Large intestine (tissue), 3 donors: ENCODE measurements at regions not wholly inside any gene's neighbourhood (a gene's known extent, or its start where the extent isn't known, plus 50 kb on each side); places are given as distances from the start of the nearest gene placed in this dataset.
A peak's percentile ranks its signal among the peaks of the same experiment; 100 is the strongest.

Experiments used
- DNase-seq, 2 donors: peaks; one replicate each; pipeline versions ENCODE4 v3.0.0 to v3.0.0-alpha.2; 2013
- H3K27ac ChIP-seq: one replicate; pipeline ENCODE4 v1.5.1; 2013; ENCODE audit warnings: low read length
- H3K27me3 ChIP-seq: 2 replicates; pipeline ENCODE4 v1.6.1; 2013; ENCODE audit warnings: low read length; ENCODE audit not compliant: control insufficient read depth, insufficient read depth
- H3K36me3 ChIP-seq: 2 replicates; pipeline ENCODE4 v1.6.1; 2013; ENCODE audit warnings: low read length; ENCODE audit not compliant: control insufficient read depth, insufficient read depth
- H3K4me1 ChIP-seq: one replicate; pipeline ENCODE4 v1.6.1; 2013; ENCODE audit warnings: low read length; ENCODE audit not compliant: control insufficient read depth, insufficient read depth
- H3K4me3 ChIP-seq: one replicate; pipeline ENCODE4 v1.5.1; 2013; ENCODE audit warnings: low read length
- H3K9me3 ChIP-seq: one replicate; pipeline ENCODE4 v1.6.1; 2013; ENCODE audit warnings: mild to moderate bottlenecking, low read depth, low read length, moderate library complexity; ENCODE audit not compliant: control insufficient read depth
- WGBS: methylation state at CpG from one replicate; pipeline ENCODE4 v1.1.5; 2013; ENCODE audit warnings: low lambda C conversion rate; ENCODE audit not compliant: insufficient coverage; 5-methylcytosine and 5-hydroxymethylcytosine counted together

GRCh38 chr1:81308191-81308590 is 492.5 kb upstream of the ADGRL2 start:
- Histone ChIP-seq H3K36me3 (no peaks in the 10 kb centered on the region), H3K27me3 (no peaks in the 10 kb centered on the region), H3K27ac (peak overlapping the region; percentile 41), H3K4me3 (peak overlapping the region; percentile 77), H3K9me3 (no peaks in the 10 kb centered on the region), H3K4me1 (no peaks in the 10 kb centered on the region)
- DNase-seq: peak; percentile 3 to 53
- 0% methylated on average over 1 of the region's 6 CpGs for WGBS

GRCh38 chr1:81307786-81308185 is 492.9 kb upstream of the ADGRL2 start:
- DNase-seq: peak in 1 of 2 donors; percentile 52
- WGBS: 19% methylated on average over 3 of the region's 5 CpGs
- no peaks in the 10 kb centered on the region for H3K9me3 ChIP-seq
- H3K27me3 ChIP-seq: no peaks in the 10 kb centered on the region
- no peaks in the 10 kb centered on the region for H3K36me3 ChIP-seq
- H3K4me1 ChIP-seq: no peaks in the 10 kb centered on the region
- peak overlapping the region; percentile 41 for H3K27ac ChIP-seq
- peak overlapping the region; percentile 77 for H3K4me3 ChIP-seq

- H3K27me3 ChIP-seq: no peaks in the 10 kb centered on the region
- peak overlapping the region; percentile 77 for H3K4me3 ChIP-seq
- H3K9me3 ChIP-seq: no peaks in the 10 kb centered on the region
- WGBS: 0% methylated on average over 2 of the region's 7 CpGs
- H3K27ac ChIP-seq: peak overlapping the region; percentile 89
- DNase-seq: peak; percentile 70 to 88
- no peaks in the 10 kb centered on the region for H3K4me1 ChIP-seq
- no peaks in the 10 kb centered on the region for H3K36me3 ChIP-seq
Observed at GRCh38 chr1:81305997-81306452, 494.7 kb upstream of the ADGRL2 start.

- Histone ChIP-seq H3K4me3 (no peak overlapping the region), H3K36me3 (no peaks in the 10 kb centered on the region), H3K4me1 (no peaks in the 10 kb centered on the region), H3K9me3 (no peaks in the 10 kb centered on the region), H3K27ac (no peak overlapping the region), H3K27me3 (no peaks in the 10 kb centered on the region)
- no peak for DNase-seq
Observed at GRCh38 chr1:81304187-81304586, 496.5 kb upstream of the ADGRL2 start.

- Histone ChIP-seq H3K4me1 (no peaks in the 10 kb centered on the region), H3K27ac (no peak overlapping the region), H3K9me3 (no peaks in the 10 kb centered on the region), H3K36me3 (no peaks in the 10 kb centered on the region), H3K27me3 (no peaks in the 10 kb centered on the region), H3K4me3 (no peak overlapping the region)
- 100% methylated on average over 1 of the region's 2 CpGs for WGBS
- DNase-seq: no peak
Observed at GRCh38 chr1:81299892-81300291, 500.8 kb upstream of the ADGRL2 start.

GRCh38 chr1:81298266-81298665 is 502.5 kb upstream of the ADGRL2 start:
- no CpG with 5 or more reads among the region's 3 CpGs for WGBS
- no peaks in the 10 kb centered on the region for H3K36me3 ChIP-seq

GRCh38 chr1:81296601-81297000 is 504.1 kb upstream of the ADGRL2 start:
- no peaks in the 10 kb centered on the region for H3K27me3 ChIP-seq
- H3K9me3 ChIP-seq: no peaks in the 10 kb centered on the region
- no peaks in the 10 kb centered on the region for H3K36me3 ChIP-seq
- no peak overlapping the region for H3K4me3 ChIP-seq
- no peaks in the 10 kb centered on the region for H3K4me1 ChIP-seq
- no peak overlapping the region for H3K27ac ChIP-seq
- DNase-seq: no peak
- no CpG with 5 or more reads among the region's 1 CpG for WGBS

More at GRCh38 chr1:81298266-81298665, 502.5 kb upstream of the ADGRL2 start:
- Histone ChIP-seq H3K9me3 (no peaks in the 10 kb centered on the region), H3K4me3 (no peak overlapping the region), H3K4me1 (no peaks in the 10 kb centered on the region), H3K27me3 (no peaks in the 10 kb centered on the region), H3K27ac (no peak overlapping the region)
- DNase-seq: no peak

- no peak for DNase-seq
- WGBS: 100% methylated on average over 1 of the region's 6 CpGs
- H3K27ac ChIP-seq: no peak overlapping the region
Observed at GRCh38 chr1:81290326-81290725, 510.4 kb upstream of the ADGRL2 start.

GRCh38 chr1:81288689-81289088 is 512.0 kb upstream of the ADGRL2 start:
- Histone ChIP-seq H3K27me3 (no peaks in the 10 kb centered on the region), H3K27ac (no peak overlapping the region), H3K36me3 (no peaks in the 10 kb centered on the region), H3K4me3 (no peak overlapping the region), H3K9me3 (no peaks in the 10 kb centered on the region), H3K4me1 (no peaks in the 10 kb centered on the region)
- 80% methylated on average over 1 of the region's 2 CpGs for WGBS
- no peak for DNase-seq

More at GRCh38 chr1:81290326-81290725, 510.4 kb upstream of the ADGRL2 start:
- Histone ChIP-seq H3K27me3 (no peaks in the 10 kb centered on the region), H3K4me3 (no peak overlapping the region), H3K4me1 (no peaks in the 10 kb centered on the region), H3K36me3 (no peaks in the 10 kb centered on the region), H3K9me3 (no peaks in the 10 kb centered on the region)

GRCh38 chr1:81287411-81288080 is 513.2 kb upstream of the ADGRL2 start:
- DNase-seq: no peak
- Histone ChIP-seq H3K27me3 (no peaks in the 10 kb centered on the region), H3K36me3 (no peaks in the 10 kb centered on the region), H3K27ac (no peak overlapping the region), H3K4me1 (no peaks in the 10 kb centered on the region), H3K9me3 (no peaks in the 10 kb centered on the region), H3K4me3 (no peak overlapping the region)
- 100% methylated on average over 1 of the region's 2 CpGs for WGBS

- Histone ChIP-seq H3K36me3 (no peaks in the 10 kb centered on the region), H3K9me3 (no peaks in the 10 kb centered on the region), H3K4me1 (no peaks in the 10 kb centered on the region), H3K27ac (no peak overlapping the region), H3K27me3 (no peaks in the 10 kb centered on the region), H3K4me3 (no peak overlapping the region)
- WGBS: 100% methylated on average over 1 of the region's 2 CpGs
- DNase-seq: no peak
Observed at GRCh38 chr1:81270051-81270450, 530.7 kb upstream of the ADGRL2 start.
